Ovary (tissue), 7 donors: ENCODE measurements at regions not wholly inside any gene's neighbourhood (a gene's known extent, or its start where the extent isn't known, plus 50 kb on each side); places are given as distances from the start of the nearest gene placed in this dataset.

Experiments used
- DNase-seq, 5 donors: peaks; one replicate each; pipeline ENCODE4 v3.0.0-alpha.2; 2019 to 2020
- H3K27ac ChIP-seq, 2 donors: fragments of 200-600 bp; one replicate each; pipeline versions ENCODE4 v1.5.1 to v1.8.0; 2019 to 2022
- H3K27me3 ChIP-seq: fragments of 200-600 bp; one replicate; pipeline ENCODE4 v1.8.0; 2022
- H3K36me3 ChIP-seq: fragments of 200-600 bp; sonication (generic); one replicate; pipeline ENCODE4 v1.5.1; 2019
- H3K4me1 ChIP-seq: one replicate; pipeline ENCODE4 v1.8.1; 2013; ENCODE audit warnings: mild to moderate bottlenecking, moderate library complexity; ENCODE audit not compliant: insufficient read depth
- H3K4me3 ChIP-seq: fragments of 200-600 bp; sonication (generic); one replicate; pipeline ENCODE4 v1.5.1; 2017
- H3K9me3 ChIP-seq, 2 donors: fragments of 200-600 bp in 1 of 2; sonication (generic) in 1 of 2; one replicate each; pipeline versions ENCODE4 v1.5.1 to v1.8.1; 2013 to 2019; ENCODE audit warnings: mild to moderate bottlenecking in 1 of 2, moderate library complexity in 1 of 2
- EP300 ChIP-seq: sonication (generic); formaldehyde crosslinking; IDR thresholded peaks from one replicate; pipeline ENCODE4 v1.6.1; 2017; ENCODE audit warnings: antibody characterized with exemption
- POLR2A ChIP-seq: fragments of 450-650 bp; IDR thresholded peaks from one replicate; pipeline ENCODE4 v1.6.1; 2017; ENCODE audit warnings: antibody characterized with exemption, mild to moderate bottlenecking, moderate library complexity
- WGBS, 3 donors: extraction: QIAGEN DNeasy Blood & Tissue Kit in 1 of 3; methylation state at CpG; one replicate each; pipeline versions ENCODE4 v1.1.5 to v1.1.7; 2013 to 2017; 5-methylcytosine and 5-hydroxymethylcytosine counted together
- intact Hi-C, 4 donors: fragments of 100-400 bp; cut with DNase I; formaldehyde crosslinking; loops; one replicate each; pipeline versions ENCODE4 v1.11.0 to v1.15.1; 2022 to 2023
- TF ChIP-seq, protein P1 (sequence below), 3 donors: fragments of 450-650 bp in 2 of 3; fragments of 200-600 bp in 1 of 3; IDR thresholded peaks; one replicate each; pipeline versions ENCODE4 v1.5.1 to v1.8.0; 2016 to 2022; ENCODE audit warnings: antibody characterized with exemption in 3 of 3, mild to moderate bottlenecking in 1 of 3
- donor health status: DM: no; HTN: no; CAD: no; lungs with moderate emphysema.
- donor health status: DM: no; HTN: no; CAD: no.
- donor health status: Bipolar disorder and iron deficiency.
- donor health status: DM: no; HTN: no; CAD: no.
- donor health status: DM: yes; HTN: yes; CAD: no.

DNA sequence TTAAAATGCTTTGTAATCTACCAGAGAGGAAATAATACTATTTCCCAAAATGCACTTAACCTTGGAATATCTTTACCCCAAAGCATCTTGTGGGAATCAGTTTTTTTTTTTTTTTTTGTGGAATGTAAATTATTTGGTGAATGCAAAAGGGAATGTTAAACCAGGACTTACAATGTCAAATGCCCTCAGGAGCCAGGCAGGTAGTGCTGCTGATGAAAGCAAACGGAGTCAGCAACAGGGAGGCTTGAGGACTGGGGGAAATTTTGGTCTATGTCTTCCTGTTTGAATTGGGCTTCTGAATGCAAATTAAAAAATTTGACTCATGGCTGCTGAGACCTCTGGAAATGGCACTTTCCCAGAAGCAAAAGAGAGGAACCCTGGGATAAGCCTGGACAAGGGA, 96.5 kb upstream of the NLRP1 start:
- Histone ChIP-seq H3K4me3 (no peak overlapping the region), H3K27me3 (no peaks in the 10 kb centered on the region), H3K36me3 (no peaks in the 10 kb centered on the region), H3K9me3 (no peaks in the 10 kb centered on the region), H3K4me1 (no peaks in the 10 kb centered on the region), H3K27ac (no peak overlapping the region)
- TF ChIP-seq, protein P1, sequence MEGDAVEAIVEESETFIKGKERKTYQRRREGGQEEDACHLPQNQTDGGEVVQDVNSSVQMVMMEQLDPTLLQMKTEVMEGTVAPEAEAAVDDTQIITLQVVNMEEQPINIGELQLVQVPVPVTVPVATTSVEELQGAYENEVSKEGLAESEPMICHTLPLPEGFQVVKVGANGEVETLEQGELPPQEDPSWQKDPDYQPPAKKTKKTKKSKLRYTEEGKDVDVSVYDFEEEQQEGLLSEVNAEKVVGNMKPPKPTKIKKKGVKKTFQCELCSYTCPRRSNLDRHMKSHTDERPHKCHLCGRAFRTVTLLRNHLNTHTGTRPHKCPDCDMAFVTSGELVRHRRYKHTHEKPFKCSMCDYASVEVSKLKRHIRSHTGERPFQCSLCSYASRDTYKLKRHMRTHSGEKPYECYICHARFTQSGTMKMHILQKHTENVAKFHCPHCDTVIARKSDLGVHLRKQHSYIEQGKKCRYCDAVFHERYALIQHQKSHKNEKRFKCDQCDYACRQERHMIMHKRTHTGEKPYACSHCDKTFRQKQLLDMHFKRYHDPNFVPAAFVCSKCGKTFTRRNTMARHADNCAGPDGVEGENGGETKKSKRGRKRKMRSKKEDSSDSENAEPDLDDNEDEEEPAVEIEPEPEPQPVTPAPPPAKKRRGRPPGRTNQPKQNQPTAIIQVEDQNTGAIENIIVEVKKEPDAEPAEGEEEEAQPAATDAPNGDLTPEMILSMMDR (IDR thresholded peaks at IDR 0.05) = no peak
- no peak for TF ChIP-seq EP300
- TF ChIP-seq POLR2A = no peak
- 25 to 39% (median 33%) methylated on average over 1 of the region's 1 CpG for WGBS, 3 donors
- intact Hi-C loops = no loop called here
- DNase-seq = no peak

- no peak for DNase-seq
- WGBS, 3 donors = 27 to 34% (median 27%) methylated on average over 6 of the region's 6 CpGs
- Histone ChIP-seq H3K4me3 (no peak overlapping the region), H3K4me1 (no peaks in the 10 kb centered on the region), H3K9me3 (no peaks in the 10 kb centered on the region), H3K27ac (no peak overlapping the region), H3K27me3 (no peaks in the 10 kb centered on the region), H3K36me3 (no peaks in the 10 kb centered on the region)
- intact Hi-C loops = no loop called here
- TF ChIP-seq EP300 (no peak), POLR2A (no peak)
- TF ChIP-seq, protein P1 (IDR thresholded peaks at IDR 0.05) = no peak
Measured at GRCh38 chr17:5683241-5683640, 98.9 kb upstream of the NLRP1 start.

DNA sequence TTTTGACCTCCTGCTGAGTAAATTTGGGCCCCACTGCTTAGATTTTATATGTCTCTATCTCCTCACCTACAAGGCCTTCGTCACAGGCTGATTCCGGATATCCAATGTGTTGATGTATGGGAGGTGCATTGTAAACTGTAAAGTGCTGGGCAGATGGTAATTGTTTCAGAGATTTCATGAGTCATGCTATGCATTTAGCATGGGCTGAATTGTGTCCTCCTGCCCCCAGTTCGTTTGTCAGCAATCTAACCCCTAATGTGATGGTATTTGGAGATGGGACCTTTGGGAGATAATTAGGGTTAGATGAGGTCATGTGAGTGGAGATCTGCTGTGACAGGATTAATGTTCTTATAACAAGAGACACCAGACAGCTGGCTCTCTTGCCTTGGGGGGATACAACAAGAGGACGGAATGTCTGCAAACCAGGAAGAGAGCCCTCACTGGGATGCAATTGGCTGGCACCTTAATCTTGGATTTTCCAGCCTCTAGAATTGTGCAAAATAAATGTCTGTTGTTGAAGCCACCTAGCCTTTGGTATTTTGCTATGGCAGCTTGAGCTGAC, 101.8 kb upstream of the NLRP1 start:
- intact Hi-C loops = no loop called here
- 46 to 60% (median 55%) methylated on average over 4 of the region's 4 CpGs for WGBS, 3 donors
- no peak for DNase-seq
- no peaks in the 10 kb centered on the region for H3K9me3 ChIP-seq
- TF ChIP-seq, protein P1 (IDR thresholded peaks at IDR 0.05) = no peak
- TF ChIP-seq POLR2A (no peak), EP300 (no peak)
- H3K4me3 ChIP-seq = no peak overlapping the region
- H3K4me1 ChIP-seq = no peaks in the 10 kb centered on the region
- H3K27me3 ChIP-seq = no peaks in the 10 kb centered on the region
- no peak overlapping the region for H3K27ac ChIP-seq
- no peaks in the 10 kb centered on the region for H3K36me3 ChIP-seq

- Histone ChIP-seq H3K27ac (no peak overlapping the region), H3K9me3 (no peaks in the 10 kb centered on the region), H3K4me1 (no peaks in the 10 kb centered on the region), H3K27me3 (no peaks in the 10 kb centered on the region), H3K4me3 (no peak overlapping the region), H3K36me3 (no peaks in the 10 kb centered on the region)
- intact Hi-C loops = no loop called here
- WGBS, 3 donors = 65 to 72% (median 67%) methylated on average over 8 of the region's 8 CpGs
- no peak for DNase-seq
- TF ChIP-seq POLR2A = no peak
- TF ChIP-seq, protein P1 (IDR thresholded peaks at IDR 0.05) = no peak
- no peak for TF ChIP-seq EP300
Measured at GRCh38 chr17:5687646-5688045, 103.3 kb upstream of the NLRP1 start.
